ENCODE measurements at regions not wholly inside any gene's neighbourhood (a gene's known extent, or its start where the extent isn't known, plus 50 kb on each side); places are given as distances from the start of the nearest gene placed in this dataset.
"Not testable (repeated sequence)": the region's sequence is repeated elsewhere in the genome, so short reads cannot be mapped to it uniquely, and the experiment has no call there.

GRCh38 chr9:80994892-80995291 lies 694.5 kb downstream of the TLE1 start:
- H3K4me3 Mint-ChIP-seq, result no peak overlapping the region
- H3K27ac Mint-ChIP-seq, result no peak overlapping the region
- ATAC-seq (replicated peaks) (no peak), DNase-seq (no peak)
- no peaks in the 10 kb centered on the region for H3K36me3 Mint-ChIP-seq
- H3K4me1 Mint-ChIP-seq, result no peaks in the 10 kb centered on the region
- H3K9me3 Mint-ChIP-seq, result no peaks in the 10 kb centered on the region
- H3K27me3 Mint-ChIP-seq, result peaks cover 0 to 5% of the 10 kb centered on the region in 2 donors

- H3K4me3 Mint-ChIP-seq; H3K27me3 Mint-ChIP-seq; H3K27ac Mint-ChIP-seq; H3K36me3 Mint-ChIP-seq; DNase-seq; H3K4me1 Mint-ChIP-seq; ATAC-seq (replicated peaks): not testable (repeated sequence)
- peaks cover 6 to 21% of the 10 kb centered on the region in 2 donors for H3K9me3 Mint-ChIP-seq
Observed at GRCh38 chr9:80985595-80985994, 703.8 kb downstream of the TLE1 start.

GRCh38 chr9:80976403-80976802 lies 712.9 kb downstream of the TLE1 start:
- H3K27me3 Mint-ChIP-seq, result peaks cover 0 to 5% of the 10 kb centered on the region in 2 donors
- peaks cover 15 to 26% of the 10 kb centered on the region in 2 donors for H3K9me3 Mint-ChIP-seq
- H3K27ac Mint-ChIP-seq, result no peak overlapping the region
- ATAC-seq (replicated peaks) (no peak), DNase-seq (no peak)
- H3K4me1 Mint-ChIP-seq, result no peaks in the 10 kb centered on the region
- peaks cover 0 to 3% of the 10 kb centered on the region in 2 donors for H3K36me3 Mint-ChIP-seq
- H3K4me3 Mint-ChIP-seq, result no peak overlapping the region

GRCh38 chr9:80970377-80970776 lies 719.0 kb downstream of the TLE1 start:
- not testable (repeated sequence) for H3K27me3 Mint-ChIP-seq; H3K27ac Mint-ChIP-seq; H3K4me1 Mint-ChIP-seq; DNase-seq; H3K36me3 Mint-ChIP-seq; ATAC-seq (replicated peaks); H3K4me3 Mint-ChIP-seq
- H3K9me3 Mint-ChIP-seq, result peaks cover 15 to 19% of the 10 kb centered on the region in 2 donors

GRCh38 chr9:80968611-80969010 lies 720.7 kb downstream of the TLE1 start:
- H3K9me3 Mint-ChIP-seq, result peaks cover 7 to 11% of the 10 kb centered on the region in 2 donors
- no peaks in the 10 kb centered on the region for H3K4me1 Mint-ChIP-seq
- peaks cover 0 to 9% of the 10 kb centered on the region in 2 donors for H3K27me3 Mint-ChIP-seq
- H3K4me3 Mint-ChIP-seq, result no peak overlapping the region
- no peak overlapping the region for H3K27ac Mint-ChIP-seq
- no peak for ATAC-seq (replicated peaks)
- peaks cover 0 to 5% of the 10 kb centered on the region in 2 donors for H3K36me3 Mint-ChIP-seq
- no peak for DNase-seq

GRCh38 chr9:80964914-80965313 lies 724.4 kb downstream of the TLE1 start:
- ATAC-seq (replicated peaks) (no peak), DNase-seq (no peak)
- Mint-ChIP-seq H3K9me3 (peaks cover 5 to 10% of the 10 kb centered on the region in 2 donors), H3K27ac (no peak overlapping the region), H3K36me3 (peaks cover 0 to 4% of the 10 kb centered on the region in 2 donors), H3K27me3 (peaks cover 0 to 9% of the 10 kb centered on the region in 2 donors), H3K4me1 (no peaks in the 10 kb centered on the region), H3K4me3 (no peak overlapping the region)

GRCh38 chr9:80964374-80964773 lies 725.0 kb downstream of the TLE1 start:
- Mint-ChIP-seq H3K4me1 (no peaks in the 10 kb centered on the region), H3K36me3 (no peaks in the 10 kb centered on the region), H3K27ac (no peak overlapping the region), H3K9me3 (peaks cover 2 to 6% of the 10 kb centered on the region in 2 donors), H3K4me3 (no peak overlapping the region), H3K27me3 (peaks cover 0 to 4% of the 10 kb centered on the region in 2 donors)
- ATAC-seq (replicated peaks) (no peak), DNase-seq (no peak)

- DNase-seq (no peak), ATAC-seq (replicated peaks) (no peak)
- Mint-ChIP-seq H3K4me3 (no peak overlapping the region), H3K9me3 (peaks cover 2 to 6% of the 10 kb centered on the region in 2 donors), H3K27me3 (peaks cover 0 to 4% of the 10 kb centered on the region in 2 donors), H3K27ac (no peak overlapping the region), H3K36me3 (no peaks in the 10 kb centered on the region), H3K4me1 (no peaks in the 10 kb centered on the region)
Observed at GRCh38 chr9:80957801-80958200, 731.5 kb downstream of the TLE1 start.

- Mint-ChIP-seq H3K4me3 (no peak overlapping the region), H3K9me3 (no peaks in the 10 kb centered on the region), H3K27me3 (peaks cover 0 to 4% of the 10 kb centered on the region in 2 donors)
Observed at GRCh38 chr9:80954521-80954920, 734.8 kb downstream of the TLE1 start.

GRCh38 chr9:80952363-80952922 lies 736.9 kb downstream of the TLE1 start:
- no peak overlapping the region for H3K27ac Mint-ChIP-seq
- DNase-seq (no peak), ATAC-seq (replicated peaks) (no peak)
- H3K9me3 Mint-ChIP-seq, result no peaks in the 10 kb centered on the region
- peaks cover 0 to 1% of the 10 kb centered on the region in 2 donors for H3K27me3 Mint-ChIP-seq
- H3K4me1 Mint-ChIP-seq, result no peaks in the 10 kb centered on the region
- no peaks in the 10 kb centered on the region for H3K36me3 Mint-ChIP-seq
- H3K4me3 Mint-ChIP-seq, result no peak overlapping the region

More at GRCh38 chr9:80954521-80954920, 734.8 kb downstream of the TLE1 start:
- H3K27ac Mint-ChIP-seq, result no peak overlapping the region
- no peaks in the 10 kb centered on the region for H3K36me3 Mint-ChIP-seq
- DNase-seq, result no peak
- H3K4me1 Mint-ChIP-seq, result no peaks in the 10 kb centered on the region
- ATAC-seq (replicated peaks), result no peak

- DNase-seq, result no peak
- no peak overlapping the region for H3K4me3 Mint-ChIP-seq
- H3K36me3 Mint-ChIP-seq, result no peaks in the 10 kb centered on the region
- no peaks in the 10 kb centered on the region for H3K4me1 Mint-ChIP-seq
- H3K27ac Mint-ChIP-seq, result no peak overlapping the region
- no peak for ATAC-seq (replicated peaks)
- H3K9me3 Mint-ChIP-seq, result no peaks in the 10 kb centered on the region
- no peaks in the 10 kb centered on the region for H3K27me3 Mint-ChIP-seq
Observed at GRCh38 chr9:80951675-80952074, 737.7 kb downstream of the TLE1 start.

- DNase-seq (no peak), ATAC-seq (replicated peaks) (no peak)
- no peaks in the 10 kb centered on the region for H3K4me1 Mint-ChIP-seq
- H3K9me3 Mint-ChIP-seq, result no peaks in the 10 kb centered on the region
- H3K27me3 Mint-ChIP-seq, result no peaks in the 10 kb centered on the region
- no peak overlapping the region for H3K27ac Mint-ChIP-seq
- no peak overlapping the region for H3K4me3 Mint-ChIP-seq
- H3K36me3 Mint-ChIP-seq, result no peaks in the 10 kb centered on the region
Observed at GRCh38 chr9:80948876-80949275, 740.5 kb downstream of the TLE1 start.

GRCh38 chr9:80948066-80948465 lies 741.3 kb downstream of the TLE1 start:
- no peaks in the 10 kb centered on the region for H3K27me3 Mint-ChIP-seq
- DNase-seq, result no peak
- H3K4me1 Mint-ChIP-seq, result no peaks in the 10 kb centered on the region
- no peaks in the 10 kb centered on the region for H3K9me3 Mint-ChIP-seq
- no peaks in the 10 kb centered on the region for H3K36me3 Mint-ChIP-seq
- no peak for ATAC-seq (replicated peaks)
- no peak overlapping the region for H3K27ac Mint-ChIP-seq
- no peak overlapping the region for H3K4me3 Mint-ChIP-seq

- DNase-seq (no peak), ATAC-seq (replicated peaks) (no peak)
- Mint-ChIP-seq H3K27me3 (no peaks in the 10 kb centered on the region), H3K27ac (no peak overlapping the region), H3K4me3 (no peak overlapping the region), H3K36me3 (no peaks in the 10 kb centered on the region), H3K9me3 (no peaks in the 10 kb centered on the region), H3K4me1 (no peaks in the 10 kb centered on the region)
Observed at GRCh38 chr9:80946496-80947170, 742.7 kb downstream of the TLE1 start.

- no peak overlapping the region for H3K4me3 Mint-ChIP-seq
- no peak overlapping the region for H3K27ac Mint-ChIP-seq
Observed at GRCh38 chr9:80945436-80945835, 743.9 kb downstream of the TLE1 start.

More at GRCh38 chr9:80945436-80945835, 743.9 kb downstream of the TLE1 start:
- no peak for DNase-seq
- ATAC-seq (replicated peaks), result no peak
- no peaks in the 10 kb centered on the region for H3K36me3 Mint-ChIP-seq
- peaks cover 0 to 2% of the 10 kb centered on the region in 2 donors for H3K27me3 Mint-ChIP-seq
- H3K4me1 Mint-ChIP-seq, result no peaks in the 10 kb centered on the region
- no peaks in the 10 kb centered on the region for H3K9me3 Mint-ChIP-seq
